ENCODE measurements at regions not wholly inside any gene's neighbourhood (a gene's known extent, or its start where the extent isn't known, plus 50 kb on each side); places are given as distances from the start of the nearest gene placed in this dataset.

GRCh38 chr20:22411627-22412450, 172.5 kb downstream of the FOXA2 start:
- TF ChIP-seq POLR2A (IDR thresholded peaks at IDR 0.05; ENCODE audit: low read length) (no peak), GATA1 (IDR thresholded peaks at IDR 0.05; ENCODE audit: low read depth, low read length) (no peak)

Measured in erythroblast (primary cell).